ENCODE measurements at regions not wholly inside any gene's neighbourhood (a gene's known extent, or its start where the extent isn't known, plus 50 kb on each side); places are given as distances from the start of the nearest gene placed in this dataset.

- peak overlapping the region; percentile 95 for H3K27ac ChIP-seq
- TF ChIP-seq CTCF (conservative IDR thresholded peaks at IDR 0.05): no peak
These were observed 392.1 kb upstream of the PODXL start for GRCh38 chr7:131948434-131949053.

- TF ChIP-seq CTCF (conservative IDR thresholded peaks at IDR 0.05): no peak
- peak overlapping the region; percentile 95 for H3K27ac ChIP-seq
These were observed 391.2 kb upstream of the PODXL start for GRCh38 chr7:131947661-131948060.

- H3K27ac ChIP-seq: peak overlapping the region; percentile 56; the same call in 1 of the 2 replicates
- TF ChIP-seq CTCF (conservative IDR thresholded peaks at IDR 0.05): no peak
These were observed 389.6 kb upstream of the PODXL start for GRCh38 chr7:131945957-131946544.

GRCh38 chr7:131945313-131945911 lies 389.0 kb upstream of the PODXL start:
- H3K27ac ChIP-seq: peak overlapping the region; percentile 56; the same call in 1 of the 2 replicates
- TF ChIP-seq CTCF (conservative IDR thresholded peaks at IDR 0.05): peak; percentile 98

GRCh38 chr7:131944556-131945069 lies 388.2 kb upstream of the PODXL start:
- peak overlapping the region; percentile 56; the same call in 1 of the 2 replicates for H3K27ac ChIP-seq
- no peak for TF ChIP-seq CTCF (conservative IDR thresholded peaks at IDR 0.05)

GRCh38 chr7:131943646-131944045 lies 387.2 kb upstream of the PODXL start:
- no peak overlapping the region for H3K27ac ChIP-seq
- TF ChIP-seq CTCF (conservative IDR thresholded peaks at IDR 0.05): no peak

- H3K27ac ChIP-seq: no peak overlapping the region
- TF ChIP-seq CTCF (conservative IDR thresholded peaks at IDR 0.05): no peak
These were observed 386.8 kb upstream of the PODXL start for GRCh38 chr7:131943211-131943610.
